Common myeloid progenitor, CD34-positive (primary cell): ENCODE measurements at regions not wholly inside any gene's neighbourhood (a gene's known extent, or its start where the extent isn't known, plus 50 kb on each side); places are given as distances from the start of the nearest gene placed in this dataset.
"Not testable (repeated sequence)": the region's sequence is repeated elsewhere in the genome, so short reads cannot be mapped to it uniquely, and the experiment has no call there.

Experiments
- CTCF ChIA-PET: fragments of 350-600 bp; sonication (Branson Sonifier 250); formaldehyde crosslinking; loops from one replicate; lab custom pipeline; 2021; ENCODE audit warnings: antibody characterized with exemption; lab: Charles Lee
- POLR2A ChIA-PET: fragments of 350-600 bp; sonication (Branson Sonifier 250); formaldehyde crosslinking; loops from one replicate; lab custom pipeline; 2021; ENCODE audit warnings: antibody characterized with exemption; lab: Charles Lee
- DNase-seq, 3 donors: peaks; one replicate each; pipeline versions ENCODE4 v3.0.0 to v3.0.0-alpha.2; 2013
- H3K27ac ChIP-seq, 2 experiments: 1 replicate in 1 of 2; 2 replicates in 1 of 2; pipeline ENCODE4 v1.7.0; 2013; ENCODE audit warnings: inconsistent platforms in 2 of 2, low read length in 2 of 2, mild to moderate bottlenecking in 2 of 2, low read depth in 1 of 2, moderate library complexity in 1 of 2; ENCODE audit not compliant: severe bottlenecking in 2 of 2, insufficient read depth in 1 of 2, poor library complexity in 1 of 2
- H3K27me3 ChIP-seq, 5 experiments: replicated peaks in 2 of 5; 1 replicate in 3 of 5; 2 replicates in 2 of 5; pipeline versions ENCODE4 v1.6.1 to v1.7.0; 2013; ENCODE audit warnings: low read length in 4 of 5, mild to moderate bottlenecking in 2 of 5, moderate library complexity in 2 of 5, inconsistent platforms in 1 of 5; ENCODE audit not compliant: insufficient read depth in 5 of 5, control insufficient read depth in 4 of 5
- H3K36me3 ChIP-seq, 4 experiments: 1 replicate in 2 of 4; 2 replicates in 2 of 4; pipeline versions ENCODE4 v1.6.1 to v1.7.0; 2013; ENCODE audit warnings: low read length in 3 of 4, control low read depth in 1 of 4, mild to moderate bottlenecking in 1 of 4; ENCODE audit not compliant: control insufficient read depth in 4 of 4, insufficient read depth in 4 of 4
- H3K4me1 ChIP-seq, 4 experiments: 1 replicate in 3 of 4; 2 replicates in 1 of 4; pipeline versions ENCODE4 v1.6.1 to v1.7.1; 2013; ENCODE audit warnings: low read length in 3 of 4, mild to moderate bottlenecking in 3 of 4, control low read depth in 1 of 4, inconsistent platforms in 1 of 4, moderate library complexity in 1 of 4; ENCODE audit not compliant: control insufficient read depth in 4 of 4, insufficient read depth in 4 of 4; ENCODE audit errors: control extremely low read depth in 1 of 4
- H3K4me3 ChIP-seq, 7 experiments: 1 replicate in 4 of 7; 2 replicates in 3 of 7; pipeline versions ENCODE4 v1.5.1 to v1.7.0; 2013; ENCODE audit warnings: mild to moderate bottlenecking in 7 of 7, low read length in 6 of 7, moderate library complexity in 6 of 7, inconsistent platforms in 2 of 7, low read depth in 2 of 7, control low read depth in 1 of 7; ENCODE audit not compliant: insufficient read depth in 4 of 7, control insufficient read depth in 1 of 7; ENCODE audit errors: extremely low read depth in 1 of 7
- H3K9me3 ChIP-seq, 5 experiments: 1 replicate in 4 of 5; 2 replicates in 1 of 5; pipeline versions ENCODE4 v1.6.1 to v1.7.1; 2013; ENCODE audit warnings: low read length in 4 of 5, mild to moderate bottlenecking in 2 of 5, inconsistent platforms in 1 of 5, low read depth in 1 of 5, moderate library complexity in 1 of 5; ENCODE audit not compliant: control insufficient read depth in 4 of 5, insufficient read depth in 2 of 5; ENCODE audit errors: control extremely low read depth in 1 of 5
- WGBS: methylation state at CpG from one replicate; pipeline ENCODE4 v1.1.5; 2013; ENCODE audit not compliant: insufficient coverage; 5-methylcytosine and 5-hydroxymethylcytosine counted together

DNA sequence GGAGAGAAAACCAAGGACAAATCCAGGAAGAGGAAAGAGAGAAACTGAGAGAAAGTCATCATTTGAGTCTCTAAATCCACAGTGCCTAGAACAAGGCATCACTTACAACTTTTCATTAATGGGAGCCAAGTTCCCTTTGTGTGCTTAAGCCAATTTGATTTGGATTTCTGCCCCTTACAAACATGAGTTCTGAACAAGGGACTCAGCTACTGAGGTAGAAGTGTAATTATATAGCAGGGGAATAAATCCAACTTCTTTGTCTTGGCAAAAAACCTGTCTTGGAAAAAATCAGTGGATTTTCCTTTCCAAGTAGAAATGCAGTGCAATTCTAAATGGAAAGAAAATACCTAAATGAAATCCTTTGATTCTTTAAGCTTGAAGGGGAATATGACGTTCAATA is 307.2 kb upstream of the CNTN3 start:
- no peak for DNase-seq
- no CpG with 5 or more reads among the region's 1 CpG for WGBS
- no peak overlapping the region for H3K27ac ChIP-seq
- H3K9me3 ChIP-seq, result no peaks in the 10 kb centered on the region
- ChIA-PET CTCF (no interaction called here), POLR2A (no interaction called here)
- no peak overlapping the region for H3K4me3 ChIP-seq
- H3K4me1 ChIP-seq, result no peaks in the 10 kb centered on the region
- H3K36me3 ChIP-seq, result no peaks in the 10 kb centered on the region
- H3K27me3 ChIP-seq, result no peaks in the 10 kb centered on the region

DNA sequence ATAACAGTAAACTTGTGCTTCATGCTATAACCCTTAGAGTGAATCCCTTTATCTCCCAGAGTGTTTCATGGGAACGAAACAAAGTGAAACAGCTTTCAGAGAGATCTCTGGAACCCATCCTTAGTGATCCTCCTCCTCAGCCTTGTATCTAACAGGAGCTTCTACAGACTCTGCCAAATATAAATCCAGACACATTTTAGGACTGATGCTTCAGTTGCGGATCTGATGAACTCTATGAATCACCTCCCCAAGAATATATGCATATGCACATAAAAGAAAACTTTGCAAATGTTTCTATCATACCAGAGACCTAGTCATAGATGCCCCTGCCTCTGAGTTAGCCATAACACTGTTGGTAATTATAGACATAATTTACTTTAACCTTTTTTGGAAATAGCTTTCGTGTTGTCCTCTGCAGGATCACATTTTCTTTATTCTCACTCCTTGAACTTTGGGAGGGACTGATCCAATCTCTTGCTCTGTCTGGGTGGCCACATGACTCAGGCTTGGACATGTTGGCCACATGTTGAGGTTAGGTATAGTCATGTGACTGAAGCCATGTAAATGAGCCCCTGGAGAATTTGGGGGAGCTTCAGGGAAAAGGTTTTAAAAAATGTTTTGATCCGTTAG is 306.4 kb upstream of the CNTN3 start:
- Histone ChIP-seq H3K27ac (no peak overlapping the region), H3K36me3 (no peaks in the 10 kb centered on the region), H3K4me1 (no peaks in the 10 kb centered on the region), H3K9me3 (no peaks in the 10 kb centered on the region), H3K4me3 (no peak overlapping the region), H3K27me3 (no peaks in the 10 kb centered on the region)
- ChIA-PET POLR2A (no interaction called here), CTCF (no interaction called here)
- WGBS, result 97% methylated on average over 2 of the region's 4 CpGs
- no peak for DNase-seq

GRCh38 chr3:74916696-74917095 is 302.2 kb upstream of the CNTN3 start:
- no peak for DNase-seq
- CTCF ChIA-PET, result no interaction called here
- H3K27me3 ChIP-seq, result no peaks in the 10 kb centered on the region
- H3K4me3 ChIP-seq, result no peak overlapping the region
- H3K36me3 ChIP-seq, result no peaks in the 10 kb centered on the region
- no peaks in the 10 kb centered on the region for H3K9me3 ChIP-seq
- WGBS, result 100% methylated on average over 1 of the region's 5 CpGs
- H3K4me1 ChIP-seq, result no peaks in the 10 kb centered on the region
- H3K27ac ChIP-seq, result no peak overlapping the region
- POLR2A ChIA-PET, result no interaction called here

DNA sequence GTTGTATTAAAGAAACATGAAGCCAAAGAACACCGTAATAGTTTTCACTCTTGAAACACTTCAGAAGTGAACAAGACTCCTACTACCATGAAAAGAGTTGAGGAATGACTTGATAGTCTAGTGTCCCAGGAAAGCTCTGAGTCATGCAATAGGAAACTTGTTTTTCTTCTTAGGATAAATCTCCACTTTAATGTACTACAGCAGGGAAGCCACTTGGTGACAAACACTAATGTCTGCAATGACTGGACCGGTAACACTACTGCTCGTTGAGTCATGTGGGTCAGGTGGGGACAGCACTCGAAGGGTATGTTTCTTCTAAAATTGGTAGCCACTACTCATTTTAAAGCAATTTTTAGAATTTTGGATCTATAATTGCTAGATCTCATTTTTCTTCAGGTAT is 291.7 kb upstream of the CNTN3 start:
- Histone ChIP-seq H3K36me3 (no peaks in the 10 kb centered on the region), H3K27me3 (no peaks in the 10 kb centered on the region), H3K9me3 (no peaks in the 10 kb centered on the region), H3K4me3 (no peak overlapping the region), H3K27ac (no peak overlapping the region), H3K4me1 (no peaks in the 10 kb centered on the region)
- DNase-seq, result no peak
- ChIA-PET CTCF (no interaction called here), POLR2A (no interaction called here)
- WGBS, result 100% methylated on average over 2 of the region's 4 CpGs

DNA sequence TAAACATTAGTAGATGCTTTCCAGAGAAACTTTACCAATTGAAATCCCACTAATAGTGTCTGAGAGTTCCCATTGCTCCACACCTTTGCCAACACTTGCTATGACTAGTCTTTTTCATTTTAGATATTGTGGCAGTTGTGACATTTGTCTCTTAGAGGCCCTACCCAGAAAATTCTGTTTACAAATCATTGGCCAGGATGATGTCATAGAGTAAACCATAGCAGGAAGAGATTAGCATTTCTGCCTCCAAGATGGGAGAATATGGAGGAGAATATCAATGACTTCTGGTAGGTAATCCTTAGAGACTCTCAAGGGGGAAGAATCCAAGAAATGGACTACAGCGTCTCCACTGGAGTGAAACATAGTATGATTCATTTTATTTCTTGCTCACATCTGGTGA is 291.0 kb upstream of the CNTN3 start:
- H3K27ac ChIP-seq, result no peak overlapping the region
- no peaks in the 10 kb centered on the region for H3K4me1 ChIP-seq
- no peaks in the 10 kb centered on the region for H3K36me3 ChIP-seq
- no peak overlapping the region for H3K4me3 ChIP-seq
- POLR2A ChIA-PET, result no interaction called here
- CTCF ChIA-PET, result no interaction called here
- WGBS, result no CpG with 5 or more reads among the region's 1 CpG
- no peaks in the 10 kb centered on the region for H3K27me3 ChIP-seq
- no peak for DNase-seq
- no peaks in the 10 kb centered on the region for H3K9me3 ChIP-seq

DNA sequence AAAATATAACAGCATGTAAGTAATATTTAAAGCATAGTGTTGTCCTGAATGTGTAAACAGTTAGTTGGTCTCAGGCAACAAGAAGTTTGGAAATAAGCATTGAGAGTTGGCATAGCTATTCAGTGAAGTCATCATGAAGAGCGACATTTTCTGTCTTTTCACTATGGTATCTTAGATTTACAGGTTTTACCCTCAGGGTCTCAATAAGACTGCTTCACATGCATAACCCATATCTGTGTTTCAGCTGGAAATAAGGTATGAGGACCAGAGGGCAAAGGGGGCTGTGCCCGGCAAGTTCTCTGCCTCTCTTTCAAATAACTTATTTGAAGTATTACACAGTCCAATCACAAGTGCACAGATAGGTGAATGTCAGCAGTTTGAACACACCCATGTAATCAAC is 290.2 kb upstream of the CNTN3 start:
- DNase-seq, result no peak
- ChIA-PET POLR2A (no interaction called here), CTCF (no interaction called here)
- Histone ChIP-seq H3K4me1 (no peaks in the 10 kb centered on the region), H3K9me3 (no peaks in the 10 kb centered on the region), H3K27me3 (no peaks in the 10 kb centered on the region), H3K36me3 (no peaks in the 10 kb centered on the region), H3K27ac (no peak overlapping the region), H3K4me3 (no peak overlapping the region)
- 100% methylated on average over 1 of the region's 2 CpGs for WGBS

GRCh38 chr3:74899796-74900516 is 285.5 kb upstream of the CNTN3 start:
- H3K9me3 ChIP-seq, H3K4me3 ChIP-seq, POLR2A ChIA-PET, CTCF ChIA-PET, DNase-seq, H3K27me3 ChIP-seq, H3K27ac ChIP-seq, H3K36me3 ChIP-seq, H3K4me1 ChIP-seq: not testable (repeated sequence)
- 93% methylated on average over 27 of the region's 45 CpGs for WGBS
